ENCODE measurements at regions not wholly inside any gene's neighbourhood (a gene's known extent, or its start where the extent isn't known, plus 50 kb on each side); places are given as distances from the start of the nearest gene placed in this dataset.

- no peak for TF ChIP-seq CTCF (conservative IDR thresholded peaks at IDR 0.05; ENCODE audit: low read depth, low read length)
- TF ChIP-seq EZH2phosphoT487 (IDR thresholded peaks at IDR 0.05; ENCODE audit: borderline replicate concordance, low read length), result no peak
These were observed 283.9 kb downstream of the SMARCA1 start for GRCh38 chrX:129239371-129239770.
